HG03135 (cell line): ENCODE measurements at regions not wholly inside any gene's neighbourhood (a gene's known extent, or its start where the extent isn't known, plus 50 kb on each side); places are given as distances from the start of the nearest gene placed in this dataset.
"Not testable (repeated sequence)": the region's sequence is repeated elsewhere in the genome, so short reads cannot be mapped to it uniquely, and the experiment has no call there.

Experiments used
- ATAC-seq: cut with Tn5 transposase; IDR thresholded peaks from one replicate; pipeline ENCODE4 v1.9.1; 2021; ENCODE audit warnings: mild to moderate bottlenecking, moderate library complexity; ENCODE audit not compliant: unreplicated experiment

- ATAC-seq, result no peak
These were observed 147.7 kb upstream of the SALL1 start for GRCh38 chr16:51298800-51299199.

- ATAC-seq, result no peak
These were observed 139.6 kb upstream of the SALL1 start for GRCh38 chr16:51290442-51291285.

- ATAC-seq, result no peak
These were observed 138.3 kb upstream of the SALL1 start for GRCh38 chr16:51289336-51289735.

GRCh38 chr16:51287121-51287755, 136.2 kb upstream of the SALL1 start:
- ATAC-seq, result no peak

GRCh38 chr16:51286272-51286671, 135.2 kb upstream of the SALL1 start:
- ATAC-seq, result no peak

- no peak for ATAC-seq
These were observed 125.3 kb upstream of the SALL1 start for GRCh38 chr16:51276336-51276735.

GRCh38 chr16:51272420-51272819, 121.3 kb upstream of the SALL1 start:
- no peak for ATAC-seq

GRCh38 chr16:51271156-51271701, 120.2 kb upstream of the SALL1 start:
- no peak for ATAC-seq

GRCh38 chr16:51268237-51268636, 117.2 kb upstream of the SALL1 start:
- ATAC-seq, result no peak

- ATAC-seq, result no peak
These were observed 116.6 kb upstream of the SALL1 start for GRCh38 chr16:51267681-51268080.

GRCh38 chr16:51262428-51262827, 111.4 kb upstream of the SALL1 start:
- no peak for ATAC-seq

- no peak for ATAC-seq
These were observed 110.8 kb upstream of the SALL1 start for GRCh38 chr16:51261919-51262318.

GRCh38 chr16:51255349-51255972, 104.4 kb upstream of the SALL1 start:
- no peak for ATAC-seq

GRCh38 chr16:51254390-51254789, 103.3 kb upstream of the SALL1 start:
- not testable (repeated sequence) for ATAC-seq

GRCh38 chr16:51248217-51248616, 97.1 kb upstream of the SALL1 start:
- no peak for ATAC-seq

- ATAC-seq, result no peak
These were observed 94.6 kb upstream of the SALL1 start for GRCh38 chr16:51245658-51245995.

- no peak for ATAC-seq
These were observed 94.0 kb upstream of the SALL1 start for GRCh38 chr16:51244887-51245657.

- no peak for ATAC-seq
These were observed 92.9 kb upstream of the SALL1 start for GRCh38 chr16:51243936-51244436.

- ATAC-seq, result no peak
These were observed 91.4 kb upstream of the SALL1 start for GRCh38 chr16:51242296-51242994.

- no peak for ATAC-seq
These were observed 88.1 kb upstream of the SALL1 start for GRCh38 chr16:51239196-51239595.
